NCI-H524 treated with DMSO at 0.1 percent for 48 hours (cell line): ENCODE measurements at regions not wholly inside any gene's neighbourhood (a gene's known extent, or its start where the extent isn't known, plus 50 kb on each side); places are given as distances from the start of the nearest gene placed in this dataset.

Experiments
- DNase-seq: peaks from one replicate; lab custom pipeline; 2025; lab: John Stamatoyannopoulos, UW

- DNase-seq = no peak
Measured at GRCh38 chr12:92582475-92582874, 120.3 kb upstream of the PLEKHG7 start.

- DNase-seq = no peak
Measured at GRCh38 chr12:92581604-92582003, 121.2 kb upstream of the PLEKHG7 start.

- no peak for DNase-seq
Measured at GRCh38 chr12:92574911-92575570, 127.7 kb upstream of the PLEKHG7 start.

GRCh38 chr12:92574051-92574783 lies 128.6 kb upstream of the PLEKHG7 start:
- DNase-seq = peak; percentile 47

DNA sequence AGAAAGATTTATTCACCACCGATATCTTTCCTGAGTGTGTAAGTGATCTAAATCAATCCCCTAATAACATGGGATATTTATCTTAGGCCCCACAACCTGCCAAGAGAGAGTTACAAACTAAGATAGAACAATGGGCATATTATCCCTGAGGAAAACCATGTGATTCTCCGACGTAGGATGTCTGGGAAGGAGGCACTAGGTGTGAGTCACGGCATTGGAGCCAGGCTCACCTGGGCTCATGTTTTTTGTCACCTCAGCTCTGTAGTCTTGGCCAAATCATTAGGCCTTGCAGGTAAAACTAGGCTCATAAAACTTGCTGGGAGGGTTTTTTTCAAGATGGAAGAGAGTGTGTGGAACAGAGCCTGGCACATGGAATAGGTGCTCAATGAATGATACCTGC lies 129.7 kb upstream of the PLEKHG7 start:
- no peak for DNase-seq

DNA sequence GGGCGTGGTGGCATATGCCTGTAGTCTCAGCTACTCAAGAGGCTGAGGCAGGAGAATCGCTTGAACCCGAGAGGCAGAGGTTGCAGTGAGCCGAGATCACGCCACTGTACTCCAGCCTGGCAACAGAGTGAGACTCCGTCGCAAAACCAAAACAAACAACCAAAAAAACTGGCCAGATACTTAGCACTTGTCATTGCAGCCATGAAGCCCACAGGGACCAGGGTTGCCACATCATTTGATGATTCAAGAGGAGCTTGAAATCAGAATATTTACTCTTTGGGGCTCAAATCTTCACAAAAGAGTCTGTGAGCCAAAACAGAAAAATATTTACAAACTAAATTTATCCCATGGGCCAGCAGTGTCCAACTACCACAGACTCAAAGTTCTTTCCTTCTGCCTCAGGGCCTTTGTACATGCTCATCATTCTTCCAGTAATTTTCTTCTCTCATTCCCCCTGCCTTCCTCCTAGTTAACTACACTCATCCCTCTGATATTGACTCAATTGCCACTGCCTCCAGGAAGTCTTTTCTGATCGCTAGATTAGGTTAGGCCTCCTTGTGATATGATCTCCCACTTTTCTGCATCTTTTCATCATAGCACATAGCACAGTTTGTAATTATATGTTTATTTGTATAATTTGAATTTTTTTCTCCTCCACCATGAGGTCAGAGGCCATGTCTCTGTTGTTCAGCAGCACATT lies 130.8 kb upstream of the PLEKHG7 start:
- DNase-seq = no peak

- no peak for DNase-seq
Measured at GRCh38 chr12:92571169-92571568, 131.6 kb upstream of the PLEKHG7 start.

DNA sequence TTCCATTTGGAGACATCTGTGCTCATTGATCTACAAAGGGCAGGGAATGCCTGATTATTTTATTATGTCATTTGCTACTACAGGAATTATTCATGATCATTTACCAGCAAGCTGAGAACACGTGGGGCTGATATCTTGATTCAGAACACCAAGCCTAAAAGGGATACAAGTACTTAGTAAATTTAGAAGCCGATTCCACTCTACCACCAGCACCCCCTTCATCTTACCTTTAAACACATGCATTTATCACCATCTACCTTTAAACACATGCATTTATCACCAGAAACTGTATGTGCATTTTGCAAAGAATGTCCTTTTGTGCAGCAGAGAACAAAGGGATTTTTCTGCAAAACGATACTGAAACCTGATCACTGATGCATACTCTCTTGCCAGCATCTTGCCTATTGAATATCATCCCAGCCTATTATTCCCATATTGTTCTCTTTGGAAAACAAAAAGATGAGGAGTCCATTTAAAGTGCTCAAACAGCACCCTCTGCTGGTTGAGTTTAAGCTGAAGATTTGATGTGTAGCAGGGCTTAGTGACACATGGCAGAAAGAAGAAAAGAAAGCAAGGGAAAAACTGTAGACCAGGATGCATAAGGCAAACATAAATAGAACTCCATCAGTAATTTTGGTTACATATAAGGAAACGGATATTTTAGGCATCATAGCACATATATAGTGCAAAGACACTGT lies 132.6 kb upstream of the PLEKHG7 start:
- DNase-seq = peak; percentile 95

GRCh38 chr12:92568691-92569090 lies 134.1 kb upstream of the PLEKHG7 start:
- no peak for DNase-seq

DNA sequence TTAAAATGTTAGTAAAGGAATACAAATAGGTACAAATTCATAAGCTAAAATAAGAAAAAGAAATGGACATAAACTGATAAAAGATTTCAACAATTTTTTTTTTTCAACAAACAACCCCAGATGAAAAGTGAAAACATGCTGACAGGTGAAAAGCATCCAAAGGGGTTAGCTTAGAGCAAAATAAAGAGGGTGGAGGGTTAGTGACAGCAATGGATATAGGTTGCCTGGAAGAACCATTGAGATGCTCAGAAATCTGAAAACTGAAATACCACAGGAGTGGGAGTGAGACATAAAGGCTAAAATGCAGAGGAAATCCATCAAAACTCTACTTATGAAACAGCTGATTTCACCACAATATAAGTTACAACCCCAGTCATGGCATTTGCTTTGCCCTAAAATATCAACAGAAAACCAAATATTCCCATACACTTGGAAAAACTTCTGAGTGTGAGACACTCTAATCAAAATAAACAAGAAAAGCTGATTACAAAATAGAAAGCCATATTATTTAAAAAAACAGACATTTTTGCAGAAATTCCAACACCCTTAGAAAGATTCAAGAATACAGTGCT lies 136.3 kb upstream of the PLEKHG7 start:
- no peak for DNase-seq

DNA sequence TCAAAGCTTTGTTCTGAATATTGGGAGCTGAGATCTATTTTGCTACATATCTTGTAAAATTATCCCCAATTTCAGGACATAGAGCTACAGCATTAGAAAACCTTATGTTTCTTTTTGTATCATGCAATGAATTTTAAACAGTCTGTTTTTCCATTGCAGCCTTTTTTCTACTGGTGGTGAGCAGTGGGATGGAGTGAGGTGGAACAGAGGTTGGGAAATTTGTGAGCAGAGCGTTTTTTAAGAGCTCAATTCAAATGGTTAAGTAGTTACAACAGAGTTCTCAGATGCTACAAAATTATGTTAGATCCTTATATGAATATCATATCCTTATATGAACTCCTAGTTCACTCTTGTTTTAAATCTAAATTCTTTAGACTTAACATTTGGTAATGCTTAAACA lies 139.0 kb upstream of the PLEKHG7 start:
- DNase-seq = no peak

GRCh38 chr12:92562063-92562734 lies 140.6 kb upstream of the PLEKHG7 start:
- DNase-seq = no peak

DNA sequence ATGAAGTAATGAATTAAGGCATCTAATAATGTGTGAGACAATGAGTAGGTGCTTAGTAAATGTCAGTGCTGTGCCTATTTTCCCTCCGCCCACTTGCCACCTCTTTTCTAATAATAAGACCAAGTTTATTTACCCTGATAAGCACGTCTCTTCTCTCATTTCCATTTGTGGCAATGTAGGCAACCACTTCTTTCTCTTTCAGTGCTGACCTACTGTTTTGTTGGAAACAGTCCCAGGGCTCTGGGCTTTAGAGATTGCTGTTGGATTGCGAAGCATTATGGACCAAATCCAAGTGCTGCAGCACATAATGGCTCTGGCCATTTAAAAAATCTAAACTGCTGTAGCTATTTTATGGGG lies 141.3 kb upstream of the PLEKHG7 start:
- no peak for DNase-seq

- no peak for DNase-seq
Measured at GRCh38 chr12:92560713-92561542, 141.9 kb upstream of the PLEKHG7 start.

- DNase-seq = no peak
Measured at GRCh38 chr12:92558806-92559205, 144.0 kb upstream of the PLEKHG7 start.

DNA sequence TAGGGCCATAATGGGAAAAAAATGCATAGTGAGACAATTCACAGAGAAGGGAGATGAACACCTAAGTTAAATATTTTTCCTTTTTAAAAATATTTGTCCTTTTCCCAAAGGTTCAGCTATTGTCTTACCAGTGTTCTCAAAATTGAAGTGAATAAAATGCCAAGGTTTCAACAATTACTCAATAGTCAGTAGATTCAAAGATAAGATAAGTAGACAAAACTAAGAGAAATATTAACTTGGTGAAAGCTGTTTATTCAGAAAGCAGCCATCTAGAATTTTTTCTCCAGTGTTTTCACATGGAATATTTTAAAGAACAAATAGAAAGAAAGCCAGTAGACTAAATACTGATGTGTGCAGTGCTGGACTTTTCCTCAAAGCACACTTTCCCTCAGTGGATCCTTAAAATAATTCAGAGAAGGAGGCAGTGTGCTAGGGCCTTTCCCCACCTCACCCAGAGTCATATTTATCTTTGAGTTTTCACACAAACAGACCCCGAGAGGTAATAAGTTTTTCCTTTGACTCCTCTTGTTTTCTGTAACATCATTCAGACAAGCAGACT lies 144.5 kb upstream of the PLEKHG7 start:
- no peak for DNase-seq

- DNase-seq = no peak
Measured at GRCh38 chr12:92557422-92557724, 145.4 kb upstream of the PLEKHG7 start.

DNA sequence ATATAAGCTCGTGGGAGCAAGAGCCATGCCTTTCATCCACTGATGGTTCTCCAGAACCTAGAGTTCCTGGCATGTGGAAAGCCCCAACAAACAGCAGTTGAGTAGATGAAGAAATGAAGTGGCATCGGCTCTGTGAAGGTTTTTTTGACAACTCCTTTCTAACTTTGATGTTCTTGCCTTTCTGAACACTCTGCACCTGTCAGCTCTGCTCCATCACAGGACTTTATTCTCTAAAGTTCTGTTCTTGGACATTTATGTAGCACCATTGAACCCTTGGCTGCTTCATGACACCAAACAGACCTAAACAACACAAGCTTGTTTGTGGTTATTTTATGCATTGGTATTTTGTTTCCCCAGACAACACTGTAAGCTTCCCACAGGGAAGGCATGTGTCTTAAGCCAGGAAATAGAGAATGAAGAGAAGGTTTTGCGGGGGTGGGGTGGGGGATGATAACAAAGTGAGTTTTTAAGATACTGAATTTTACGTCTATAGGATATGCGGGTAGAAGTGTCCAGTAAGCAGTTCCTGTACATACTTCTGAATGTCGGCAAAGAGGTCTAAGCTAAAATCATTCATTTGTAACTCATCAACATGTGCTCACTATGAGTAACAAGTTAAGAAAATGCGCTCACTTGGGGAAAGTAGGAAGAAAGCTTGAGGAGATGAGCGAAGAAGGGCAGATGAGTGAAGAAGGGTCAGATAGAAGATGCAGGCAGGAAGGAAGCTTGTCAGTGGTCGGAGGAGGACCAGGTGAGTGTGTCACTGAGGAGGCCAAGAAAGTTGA lies 146.0 kb upstream of the PLEKHG7 start:
- no peak for DNase-seq

DNA sequence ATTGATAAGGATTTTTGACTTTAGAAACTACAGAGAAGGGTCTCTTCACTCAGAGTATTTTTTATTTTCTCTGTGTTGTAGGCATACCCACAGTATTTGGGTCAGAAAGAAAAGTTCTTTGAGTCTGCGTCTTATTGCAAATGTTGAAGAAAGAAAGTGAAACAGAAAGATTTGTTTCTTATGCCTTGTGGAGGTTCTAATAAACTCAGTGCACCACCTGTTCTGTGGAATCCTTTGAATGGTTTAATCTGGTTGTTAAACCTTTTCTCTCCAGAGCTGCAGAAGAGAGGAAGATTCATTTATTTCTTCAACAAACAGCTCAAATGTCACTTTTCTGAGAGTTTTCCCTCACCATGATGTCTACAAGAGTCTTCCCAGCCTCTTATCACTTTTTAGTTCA lies 146.6 kb upstream of the PLEKHG7 start:
- no peak for DNase-seq
